ENCODE measurements at regions not wholly inside any gene's neighbourhood (a gene's known extent, or its start where the extent isn't known, plus 50 kb on each side); places are given as distances from the start of the nearest gene placed in this dataset.

- no peaks in the 10 kb centered on the region for H3K9me3 Mint-ChIP-seq
- no peak overlapping the region for H3K4me3 Mint-ChIP-seq
- no peak for DNase-seq (ENCODE audit: low spot score)
- intact Hi-C loops (cut with micrococcal nuclease) = no loop called here
- H3K4me1 Mint-ChIP-seq (ENCODE audit: low read depth) = no peaks in the 10 kb centered on the region
- peaks cover 17% of the 10 kb centered on the region for H3K27me3 Mint-ChIP-seq (ENCODE audit: insufficient read depth)
- H3K36me3 Mint-ChIP-seq (ENCODE audit: low read depth) = no peaks in the 10 kb centered on the region
- H3K27ac Mint-ChIP-seq = no peak overlapping the region
These were observed 67.2 kb upstream of the FSTL4 start for GRCh38 chr5:133679534-133679933.

GRCh38 chr5:133675376-133676154 is 63.2 kb upstream of the FSTL4 start:
- H3K4me3 Mint-ChIP-seq = no peak overlapping the region
- no peak for DNase-seq (ENCODE audit: low spot score)
- no peaks in the 10 kb centered on the region for H3K36me3 Mint-ChIP-seq (ENCODE audit: low read depth)
- H3K27ac Mint-ChIP-seq = no peak overlapping the region
- intact Hi-C loops (cut with micrococcal nuclease) = no loop called here
- no peaks in the 10 kb centered on the region for H3K9me3 Mint-ChIP-seq
- H3K4me1 Mint-ChIP-seq (ENCODE audit: low read depth) = no peaks in the 10 kb centered on the region
- H3K27me3 Mint-ChIP-seq (ENCODE audit: insufficient read depth) = peaks cover 19% of the 10 kb centered on the region

GRCh38 chr5:133670336-133670735 is 58.0 kb upstream of the FSTL4 start:
- Mint-ChIP-seq H3K27ac (no peak overlapping the region), H3K4me1 (ENCODE audit: low read depth) (no peaks in the 10 kb centered on the region), H3K4me3 (no peak overlapping the region), H3K27me3 (ENCODE audit: insufficient read depth) (peaks cover 16% of the 10 kb centered on the region), H3K36me3 (ENCODE audit: low read depth) (no peaks in the 10 kb centered on the region), H3K9me3 (no peaks in the 10 kb centered on the region)
- DNase-seq (ENCODE audit: low spot score) = no peak
- intact Hi-C loops (cut with micrococcal nuclease) = no loop called here

GRCh38 chr5:133669472-133669871 is 57.1 kb upstream of the FSTL4 start:
- no peak overlapping the region for H3K4me3 Mint-ChIP-seq
- H3K27ac Mint-ChIP-seq = no peak overlapping the region
- peaks cover 10% of the 10 kb centered on the region for H3K27me3 Mint-ChIP-seq (ENCODE audit: insufficient read depth)
- intact Hi-C loops (cut with micrococcal nuclease) = no loop called here
- no peaks in the 10 kb centered on the region for H3K36me3 Mint-ChIP-seq (ENCODE audit: low read depth)
- H3K4me1 Mint-ChIP-seq (ENCODE audit: low read depth) = no peaks in the 10 kb centered on the region
- H3K9me3 Mint-ChIP-seq = no peaks in the 10 kb centered on the region
- no peak for DNase-seq (ENCODE audit: low spot score)

GRCh38 chr5:133668458-133668857 is 56.1 kb upstream of the FSTL4 start:
- intact Hi-C loops (cut with micrococcal nuclease) = no loop called here
- H3K27me3 Mint-ChIP-seq (ENCODE audit: insufficient read depth) = peaks cover 6% of the 10 kb centered on the region
- no peak overlapping the region for H3K27ac Mint-ChIP-seq
- H3K4me1 Mint-ChIP-seq (ENCODE audit: low read depth) = no peaks in the 10 kb centered on the region
- H3K9me3 Mint-ChIP-seq = no peaks in the 10 kb centered on the region
- H3K4me3 Mint-ChIP-seq = no peak overlapping the region
- H3K36me3 Mint-ChIP-seq (ENCODE audit: low read depth) = no peaks in the 10 kb centered on the region
- no peak for DNase-seq (ENCODE audit: low spot score)

GRCh38 chr5:133667217-133667616 is 54.9 kb upstream of the FSTL4 start:
- no peak overlapping the region for H3K27ac Mint-ChIP-seq
- no peak overlapping the region for H3K4me3 Mint-ChIP-seq
- H3K27me3 Mint-ChIP-seq (ENCODE audit: insufficient read depth) = peaks cover 4% of the 10 kb centered on the region
- intact Hi-C loops (cut with micrococcal nuclease) = no loop called here
- DNase-seq (ENCODE audit: low spot score) = no peak
- H3K36me3 Mint-ChIP-seq (ENCODE audit: low read depth) = no peaks in the 10 kb centered on the region
- no peaks in the 10 kb centered on the region for H3K4me1 Mint-ChIP-seq (ENCODE audit: low read depth)
- H3K9me3 Mint-ChIP-seq = no peaks in the 10 kb centered on the region

GRCh38 chr5:133665571-133665970 is 53.2 kb upstream of the FSTL4 start:
- no peaks in the 10 kb centered on the region for H3K4me1 Mint-ChIP-seq (ENCODE audit: low read depth)
- intact Hi-C loops (cut with micrococcal nuclease) = no loop called here
- H3K27me3 Mint-ChIP-seq (ENCODE audit: insufficient read depth) = peaks cover 2% of the 10 kb centered on the region
- H3K36me3 Mint-ChIP-seq (ENCODE audit: low read depth) = no peaks in the 10 kb centered on the region
- no peak overlapping the region for H3K4me3 Mint-ChIP-seq
- no peak for DNase-seq (ENCODE audit: low spot score)
- no peaks in the 10 kb centered on the region for H3K9me3 Mint-ChIP-seq
- no peak overlapping the region for H3K27ac Mint-ChIP-seq

- Mint-ChIP-seq H3K36me3 (ENCODE audit: low read depth) (no peaks in the 10 kb centered on the region), H3K4me1 (ENCODE audit: low read depth) (no peaks in the 10 kb centered on the region), H3K27me3 (ENCODE audit: insufficient read depth) (peaks cover 2% of the 10 kb centered on the region), H3K4me3 (no peak overlapping the region), H3K9me3 (no peaks in the 10 kb centered on the region), H3K27ac (no peak overlapping the region)
- intact Hi-C loops (cut with micrococcal nuclease) = no loop called here
- no peak for DNase-seq (ENCODE audit: low spot score)
These were observed 52.1 kb upstream of the FSTL4 start for GRCh38 chr5:133664422-133664821.

GRCh38 chr5:133663397-133664054 is 51.2 kb upstream of the FSTL4 start:
- intact Hi-C loops (cut with micrococcal nuclease) = no loop called here
- Mint-ChIP-seq H3K4me3 (no peak overlapping the region), H3K4me1 (ENCODE audit: low read depth) (no peaks in the 10 kb centered on the region), H3K27me3 (ENCODE audit: insufficient read depth) (peaks cover 6% of the 10 kb centered on the region), H3K27ac (no peak overlapping the region), H3K9me3 (no peaks in the 10 kb centered on the region), H3K36me3 (ENCODE audit: low read depth) (no peaks in the 10 kb centered on the region)
- DNase-seq (ENCODE audit: low spot score) = no peak

GRCh38 chr5:133662578-133662977 is 50.2 kb upstream of the FSTL4 start:
- DNase-seq (ENCODE audit: low spot score) = no peak
- Mint-ChIP-seq H3K27ac (no peak overlapping the region), H3K27me3 (ENCODE audit: insufficient read depth) (peaks cover 8% of the 10 kb centered on the region), H3K36me3 (ENCODE audit: low read depth) (no peaks in the 10 kb centered on the region), H3K4me1 (ENCODE audit: low read depth) (no peaks in the 10 kb centered on the region), H3K9me3 (no peaks in the 10 kb centered on the region), H3K4me3 (no peak overlapping the region)
- intact Hi-C loops (cut with micrococcal nuclease) = no loop called here

All from activated T-helper 1 cell treated with anti-CD3 and anti-CD28 coated beads, Interleukin-12 subunit alpha, Interleukin-12 subunit beta, Interleukin-2, Interleukin-4 antibody, amounts not matched to agents 30 ng/mL and 10 ng/mL and 1 ng/mL, durations not matched to agents 14 hours and 24 hours and 36 hours (primary cell).